ENCODE measurements at regions not wholly inside any gene's neighbourhood (a gene's known extent, or its start where the extent isn't known, plus 50 kb on each side); places are given as distances from the start of the nearest gene placed in this dataset.

- Histone ChIP-seq H3K27ac (ENCODE audit: low read depth in 1 of 2, low read length in 2 of 2) (no peak overlapping the region), H3K27me3 (ENCODE audit: control insufficient read depth in 1 of 2, insufficient read depth in 2 of 2, low read length in 2 of 2) (no peaks in the 10 kb centered on the region), H3K4me1 (ENCODE audit: insufficient read depth, low read length) (no peaks in the 10 kb centered on the region), H3K9me3 (ENCODE audit: control insufficient read depth in 1 of 2, insufficient read depth in 1 of 2, low read length in 2 of 2) (peaks cover 0 to 25% of the 10 kb centered on the region in 2 experiments), H3K36me3 (ENCODE audit: insufficient read depth, low read length) (no peaks in the 10 kb centered on the region), H3K4me3 (ENCODE audit: low read length) (no peak overlapping the region)
- H3K4me1 Mint-ChIP-seq (ENCODE audit: low read depth) = no peaks in the 10 kb centered on the region
- H3K27ac Mint-ChIP-seq = no peak overlapping the region
- H3K9me3 Mint-ChIP-seq = peaks cover 3% of the 10 kb centered on the region
- DNase-seq = no peak
- no peak for TF ChIP-seq CTCF (IDR thresholded peaks at IDR 0.05)
- no peak for ATAC-seq (ENCODE audit: poor library complexity)
- no peak overlapping the region for H3K4me3 Mint-ChIP-seq
- ChIA-PET POLR2A (no interaction called here), CTCF (no interaction called here)
- peaks cover 5% of the 10 kb centered on the region for H3K27me3 Mint-ChIP-seq
- intact Hi-C loops (cut with DNase I, micrococcal nuclease) = no loop called here
- H3K36me3 Mint-ChIP-seq (ENCODE audit: low read depth) = no peaks in the 10 kb centered on the region
Observed at GRCh38 chrX:440636-441035, 53.9 kb upstream of the PPP2R3B start.

- intact Hi-C loops (cut with DNase I, micrococcal nuclease) = no loop called here
- H3K4me1 ChIP-seq (ENCODE audit: insufficient read depth, low read length) = no peaks in the 10 kb centered on the region
- no peaks in the 10 kb centered on the region for H3K36me3 Mint-ChIP-seq (ENCODE audit: low read depth)
- TF ChIP-seq CTCF (IDR thresholded peaks at IDR 0.05) = no peak
- no peak overlapping the region for H3K27ac ChIP-seq (ENCODE audit: low read depth in 1 of 2, low read length in 2 of 2)
- no peak overlapping the region for H3K4me3 Mint-ChIP-seq
- peaks cover 3% of the 10 kb centered on the region for H3K9me3 Mint-ChIP-seq
- DNase-seq = no peak
- no peaks in the 10 kb centered on the region for H3K27me3 ChIP-seq (ENCODE audit: control insufficient read depth in 1 of 2, insufficient read depth in 2 of 2, low read length in 2 of 2)
- CTCF ChIA-PET = no interaction called here
- H3K36me3 ChIP-seq (ENCODE audit: insufficient read depth, low read length) = no peaks in the 10 kb centered on the region
- H3K27ac Mint-ChIP-seq = no peak overlapping the region
- no peak for ATAC-seq (ENCODE audit: poor library complexity)
- H3K27me3 Mint-ChIP-seq = peaks cover 5% of the 10 kb centered on the region
- H3K4me1 Mint-ChIP-seq (ENCODE audit: low read depth) = no peaks in the 10 kb centered on the region
- H3K4me3 ChIP-seq (ENCODE audit: low read length) = no peak overlapping the region
- POLR2A ChIA-PET = no interaction called here
- peaks cover 0 to 9% of the 10 kb centered on the region in 2 experiments for H3K9me3 ChIP-seq (ENCODE audit: control insufficient read depth in 1 of 2, insufficient read depth in 1 of 2, low read length in 2 of 2)
Observed at GRCh38 chrX:443536-444210, 57.0 kb upstream of the PPP2R3B start.

GRCh38 chrX:444305-444704 lies 57.6 kb upstream of the PPP2R3B start:
- Mint-ChIP-seq H3K9me3 (peaks cover 3% of the 10 kb centered on the region), H3K27ac (no peak overlapping the region), H3K4me3 (no peak overlapping the region), H3K4me1 (ENCODE audit: low read depth) (no peaks in the 10 kb centered on the region), H3K36me3 (ENCODE audit: low read depth) (no peaks in the 10 kb centered on the region), H3K27me3 (peaks cover 5% of the 10 kb centered on the region)
- no peak for ATAC-seq (ENCODE audit: poor library complexity)
- ChIA-PET POLR2A (no interaction called here), CTCF (no interaction called here)
- Histone ChIP-seq H3K27me3 (ENCODE audit: control insufficient read depth in 1 of 2, insufficient read depth in 2 of 2, low read length in 2 of 2) (no peaks in the 10 kb centered on the region), H3K4me3 (ENCODE audit: low read length) (no peak overlapping the region), H3K4me1 (ENCODE audit: insufficient read depth, low read length) (no peaks in the 10 kb centered on the region), H3K27ac (ENCODE audit: low read depth in 1 of 2, low read length in 2 of 2) (no peak overlapping the region), H3K36me3 (ENCODE audit: insufficient read depth, low read length) (no peaks in the 10 kb centered on the region), H3K9me3 (ENCODE audit: control insufficient read depth in 1 of 2, insufficient read depth in 1 of 2, low read length in 2 of 2) (peaks cover 0 to 4% of the 10 kb centered on the region in 2 experiments)
- TF ChIP-seq CTCF (IDR thresholded peaks at IDR 0.05) = no peak
- intact Hi-C loops (cut with DNase I, micrococcal nuclease) = no loop called here
- DNase-seq = no peak

All from CD4-positive, alpha-beta T cell (primary cell).